Lung (tissue), 11 donors: ENCODE measurements at regions not wholly inside any gene's neighbourhood (a gene's known extent, or its start where the extent isn't known, plus 50 kb on each side); places are given as distances from the start of the nearest gene placed in this dataset.

Experiments
- ATAC-seq: fragments of 200-7000 bp; cut with Tn5 transposase; one replicate; pipeline ENCODE4 v1.9.1; 2020; ENCODE audit warnings: moderate number of reproducible peaks; ENCODE audit not compliant: insufficient read depth, low FRiP score
- DNase-seq, 3 donors: peaks; one replicate each; pipeline ENCODE4 v3.0.0-alpha.2; 2013 to 2017
- H3K27ac ChIP-seq, 2 donors: one replicate each; pipeline ENCODE4 v1.5.1; 2013; ENCODE audit warnings: mild to moderate bottlenecking in 2 of 2, moderate library complexity in 2 of 2, control low read depth in 1 of 2, inconsistent platforms in 1 of 2, low read depth in 1 of 2, low read length in 1 of 2
- H3K27me3 ChIP-seq, 3 donors: one replicate each; pipeline ENCODE4 v1.5.1; 2013; ENCODE audit warnings: low read length in 2 of 3; ENCODE audit not compliant: control insufficient read depth in 3 of 3, insufficient read depth in 3 of 3
- H3K36me3 ChIP-seq, 4 donors: one replicate each; pipeline ENCODE4 v1.5.1; 2013; ENCODE audit warnings: low read length in 4 of 4, mild to moderate bottlenecking in 1 of 4, moderate library complexity in 1 of 4; ENCODE audit not compliant: control insufficient read depth in 4 of 4, insufficient read depth in 4 of 4
- H3K4me1 ChIP-seq, 5 donors: one replicate each; pipeline ENCODE4 v1.5.1; 2013; ENCODE audit warnings: low read length in 5 of 5, mild to moderate bottlenecking in 2 of 5, moderate library complexity in 1 of 5; ENCODE audit not compliant: control insufficient read depth in 5 of 5, insufficient read depth in 5 of 5
- H3K4me3 ChIP-seq: one replicate; pipeline ENCODE4 v1.5.1; 2013; ENCODE audit warnings: mild to moderate bottlenecking, control low read depth, moderate library complexity
- H3K9ac ChIP-seq, 2 donors: one replicate each; pipeline ENCODE4 v1.5.1; 2013; ENCODE audit warnings: low read length in 2 of 2, control low read depth in 1 of 2; ENCODE audit not compliant: insufficient read depth in 1 of 2
- H3K9me3 ChIP-seq, 4 donors: one replicate each; pipeline ENCODE4 v1.5.1; 2013; ENCODE audit warnings: low read length in 3 of 4, mild to moderate bottlenecking in 1 of 4, moderate library complexity in 1 of 4; ENCODE audit not compliant: control insufficient read depth in 4 of 4, insufficient read depth in 3 of 4
- CTCF ChIP-seq: IDR thresholded peaks from 2 replicates; pipeline ENCODE4 v1.5.1; 2012; ENCODE audit warnings: mild to moderate bottlenecking; ENCODE audit errors: control extremely low read depth, extremely low read depth
- WGBS, 2 donors: extraction: QIAGEN DNeasy Blood & Tissue Kit; methylation state at CpG; one replicate each; pipeline ENCODE4 v1.1.7; 2013; 5-methylcytosine and 5-hydroxymethylcytosine counted together
- donor health status: control.
- donor health status: control.
- donor health status: Bipolar disorder and iron deficiency.
- donor health status: healthy.
- donor health status: DM: yes; HTN: yes; CAD: no.

GRCh38 chr6:149186873-149187272 lies 130.6 kb upstream of the TAB2 start:
- Histone ChIP-seq H3K9ac (no peak overlapping the region), H3K27ac (no peak overlapping the region), H3K4me1 (no peaks in the 10 kb centered on the region), H3K27me3 (no peaks in the 10 kb centered on the region), H3K9me3 (peaks cover 0 to 9% (median 3%) of the 10 kb centered on the region in 4 donors), H3K4me3 (no peak overlapping the region), H3K36me3 (no peaks in the 10 kb centered on the region)
- TF ChIP-seq CTCF = no peak
- whole genome bisulfite sequencing, 2 donors = 93 to 99% methylated on average over 2 of the region's 2 CpGs
- DNase-seq (no peak), ATAC-seq (no peak)

GRCh38 chr6:149190224-149190831 lies 127.2 kb upstream of the TAB2 start:
- WGBS, 2 donors = 93 to 96% methylated on average over 1 of the region's 1 CpG
- Histone ChIP-seq H3K4me3 (no peak overlapping the region), H3K36me3 (no peaks in the 10 kb centered on the region), H3K27me3 (no peaks in the 10 kb centered on the region), H3K4me1 (peaks cover 0 to 4% (median 0%) of the 10 kb centered on the region in 5 donors), H3K9ac (no peak overlapping the region), H3K27ac (no peak overlapping the region), H3K9me3 (peaks cover 0 to 4% (median 1%) of the 10 kb centered on the region in 4 donors)
- TF ChIP-seq CTCF = no peak
- ATAC-seq (no peak), DNase-seq (no peak)

- no peak overlapping the region for H3K4me3 ChIP-seq
- no peak for TF ChIP-seq CTCF
- no peak overlapping the region for H3K9ac ChIP-seq
- DNase-seq (no peak), ATAC-seq (no peak)
- 78 to 86% methylated on average over 8 of the region's 8 CpGs for WGBS, 2 donors
- H3K27me3 ChIP-seq = no peaks in the 10 kb centered on the region
- peaks cover 0 to 4% (median 0%) of the 10 kb centered on the region in 5 donors for H3K4me1 ChIP-seq
- peaks cover 0 to 6% (median 0%) of the 10 kb centered on the region in 4 donors for H3K9me3 ChIP-seq
- no peaks in the 10 kb centered on the region for H3K36me3 ChIP-seq
- no peak overlapping the region for H3K27ac ChIP-seq
Observed at GRCh38 chr6:149194820-149195558, 122.5 kb upstream of the TAB2 start.
